Endothelial cell of umbilical vein (primary cell): ENCODE measurements at regions not wholly inside any gene's neighbourhood (a gene's known extent, or its start where the extent isn't known, plus 50 kb on each side); places are given as distances from the start of the nearest gene placed in this dataset.

ENCODE experiments used
- BruUV-seq: library from RNA; stranded (reverse); fragments of 400-500 nt; replicated peaks from 2 replicates; lab custom pipeline; 2021; lab: Mats Ljungman, UMichigan
- CTCF ChIA-PET: fragments of 300-600, 350-600 bp; sonication (Branson Sonifier 250); formaldehyde crosslinking; loops from one replicate; lab custom pipeline; 2021; ENCODE audit warnings: antibody characterized with exemption, inconsistent platforms; lab: Charles Lee
- POLR2A ChIA-PET: fragments of 300-600, 350-600 bp; sonication (Branson Sonifier 250); formaldehyde crosslinking; loops from one replicate; lab custom pipeline; 2021; ENCODE audit warnings: antibody characterized with exemption, inconsistent platforms; lab: Charles Lee
- DNase-seq: peaks from one replicate; pipeline ENCODE4 v3.0.0-alpha.2; 2011; ENCODE audit warnings: low read depth, low spot score
- FAIRE-seq: peaks from 2 replicates; lab custom pipeline; 2011; peaks lifted over from hg19 to GRCh38; lab: Jason Lieb, UNC
- H2AFZ ChIP-seq: 2 replicates; pipeline ENCODE4 v1.6.0; 2012; ENCODE audit warnings: low read depth, low read length, control low read depth, inconsistent platforms
- H3K27ac ChIP-seq: 2 replicates; pipeline ENCODE4 v1.5.1; 2011; ENCODE audit warnings: low read depth, mild to moderate bottlenecking, control low read depth, low read length, moderate library complexity; ENCODE audit not compliant: insufficient read depth
- H3K27me3 ChIP-seq, 2 experiments: 2 replicates each; pipeline versions ENCODE4 v1.6.0 to v1.6.1; 2011; ENCODE audit warnings: low read length in 2 of 2, mixed read lengths in 1 of 2; ENCODE audit not compliant: control insufficient read depth in 2 of 2, insufficient read depth in 2 of 2
- H3K36me3 ChIP-seq, 2 experiments: 2 replicates in 1 of 2; 3 replicates in 1 of 2; pipeline ENCODE4 v1.5.1; 2011; ENCODE audit warnings: low read length in 2 of 2, mild to moderate bottlenecking in 1 of 2, moderate library complexity in 1 of 2; ENCODE audit not compliant: control insufficient read depth in 2 of 2, insufficient read depth in 2 of 2; ENCODE audit errors: extremely low read depth in 1 of 2
- H3K4me1 ChIP-seq: 3 replicates; pipeline ENCODE4 v1.5.1; 2011; ENCODE audit warnings: mild to moderate bottlenecking, low read length; ENCODE audit not compliant: control insufficient read depth, insufficient read depth; ENCODE audit errors: extremely low read depth
- H3K4me2 ChIP-seq: 2 replicates; pipeline ENCODE4 v1.6.1; 2011; ENCODE audit warnings: low read length, control low read depth, mixed read lengths; ENCODE audit not compliant: insufficient read depth
- H3K4me3 ChIP-seq, 3 experiments: fragments of 200-600 bp in 1 of 3; sonication (generic), shearing (Covaris generic) in 1 of 3; replicated peaks in 1 of 3; 2 replicates each; pipeline ENCODE4 v1.5.1; 2011 to 2016; ENCODE audit warnings: control low read depth in 3 of 3, low read length in 3 of 3, mild to moderate bottlenecking in 2 of 3, inconsistent platforms in 1 of 3, low read depth in 1 of 3, moderate library complexity in 1 of 3; ENCODE audit not compliant: insufficient read depth in 1 of 3
- H3K79me2 ChIP-seq: 2 replicates; pipeline ENCODE4 v1.6.0; 2012; ENCODE audit warnings: low read length, inconsistent platforms; ENCODE audit not compliant: control insufficient read depth, insufficient read depth
- H3K9ac ChIP-seq: replicated peaks from 2 replicates; pipeline ENCODE3; 2011; ENCODE audit warnings: low read length, control low read depth; ENCODE audit not compliant: insufficient read depth; ENCODE audit errors: extremely low read depth
- H3K9me1 ChIP-seq: replicated peaks from 3 replicates; pipeline ENCODE4 v1.6.0; 2011; ENCODE audit warnings: mild to moderate bottlenecking, low read length; ENCODE audit not compliant: control insufficient read depth, insufficient read depth; ENCODE audit errors: extremely low read depth
- H3K9me3 ChIP-seq: replicated peaks from 2 replicates; pipeline ENCODE4 v1.5.1; 2012; ENCODE audit warnings: low read length, inconsistent platforms; ENCODE audit not compliant: control insufficient read depth, insufficient read depth
- H4K20me1 ChIP-seq: replicated peaks from 2 replicates; pipeline ENCODE3; 2011; ENCODE audit warnings: mild to moderate bottlenecking, low read length; ENCODE audit not compliant: control insufficient read depth, insufficient read depth; ENCODE audit errors: extremely low read depth
- CTCF ChIP-seq, 2 donors: IDR thresholded peaks; 1 replicate in 1 of 2; 2 replicates in 1 of 2; pipeline ENCODE4 v1.5.1; 2011; ENCODE audit warnings: low read length in 2 of 2, mild to moderate bottlenecking in 2 of 2, moderate library complexity in 2 of 2, control low read depth in 1 of 2, inconsistent platforms in 1 of 2, low read depth in 1 of 2; ENCODE audit not compliant: insufficient read depth in 1 of 2; ENCODE audit errors: extremely low read depth in 1 of 2
- EZH2 ChIP-seq: IDR thresholded peaks from 2 replicates; pipeline ENCODE4 v1.6.1; 2012; ENCODE audit warnings: borderline replicate concordance, low read depth, mild to moderate bottlenecking, moderate library complexity, low read length, inconsistent platforms; ENCODE audit not compliant: severe bottlenecking
- FOS ChIP-seq: IDR thresholded peaks from 2 replicates; pipeline ENCODE4 v1.6.1; 2011; ENCODE audit warnings: mild to moderate bottlenecking, low read length, moderate library complexity, borderline replicate concordance; ENCODE audit not compliant: insufficient read depth
- GATA2 ChIP-seq: IDR thresholded peaks from 2 replicates; pipeline ENCODE4 v1.7.0; 2011; ENCODE audit warnings: low read depth, mild to moderate bottlenecking, moderate library complexity, mixed read lengths, low read length; ENCODE audit not compliant: insufficient read length, insufficient read depth
- JUN ChIP-seq: IDR thresholded peaks from 2 replicates; pipeline ENCODE4 v1.6.1; 2011; ENCODE audit warnings: borderline replicate concordance, low read depth; ENCODE audit not compliant: insufficient read length, insufficient read depth
- MAX ChIP-seq: IDR thresholded peaks from 2 replicates; pipeline ENCODE4 v1.6.1; 2011; ENCODE audit not compliant: insufficient read depth, insufficient read length
- MYC ChIP-seq: IDR thresholded peaks from one replicate; pipeline ENCODE4 v1.6.1; 2011; ENCODE audit warnings: mild to moderate bottlenecking, low read depth, low read length
- POLR2A ChIP-seq: IDR thresholded peaks from 2 replicates; pipeline ENCODE4 v1.6.1; 2012; ENCODE audit warnings: low read depth, mild to moderate bottlenecking, control low read depth, low read length
- POLR2AphosphoS5 ChIP-seq: IDR thresholded peaks from 2 replicates; pipeline ENCODE4 v1.6.1; 2012; ENCODE audit warnings: low read depth, mild to moderate bottlenecking, control low read depth, low read length, moderate library complexity; ENCODE audit not compliant: insufficient read depth
- dilution Hi-C: fragments of 300-500 bp; cut with MboI; formaldehyde crosslinking; loops from one replicate; pipeline ENCODE4 v1.15.0; 2019; ENCODE audit warnings: low sequenced_read_pairs; ENCODE audit not compliant: extremely low pct_ligation_motif_present
- intact Hi-C: fragments of 100-400 bp; cut with micrococcal nuclease; formaldehyde crosslinking; loops from one replicate; pipeline ENCODE4 v1.10.0; 2022

GRCh38 chr4:22595684-22596083 is 79.8 kb upstream of the ADGRA3 start:
- no peaks in the 10 kb centered on the region for H3K4me1 ChIP-seq
- BruUV-seq, result no TSS peak
- no peak overlapping the region for H3K4me3 ChIP-seq
- no peaks in the 10 kb centered on the region for H3K9me3 ChIP-seq
- H3K36me3 ChIP-seq, result no peaks in the 10 kb centered on the region
- no peak overlapping the region for H3K9ac ChIP-seq
- DNase-seq (no peak), FAIRE-seq (no peak)
- no peaks in the 10 kb centered on the region for H3K79me2 ChIP-seq
- H3K9me1 ChIP-seq, result no peaks in the 10 kb centered on the region
- dilution Hi-C loops (no loop called here), intact Hi-C loops (no loop called here)
- TF ChIP-seq POLR2A, result no peak
- no peak overlapping the region for H3K27ac ChIP-seq
- H4K20me1 ChIP-seq, result no peaks in the 10 kb centered on the region
- no peaks in the 10 kb centered on the region for H3K27me3 ChIP-seq
- ChIA-PET CTCF (no interaction called here), POLR2A (no interaction called here)
- no peak overlapping the region for H3K4me2 ChIP-seq
- H2AFZ ChIP-seq, result no peak overlapping the region

GRCh38 chr4:22596409-22596808 is 80.5 kb upstream of the ADGRA3 start:
- FAIRE-seq, result no peak

More at GRCh38 chr4:22596409-22596808, 80.5 kb upstream of the ADGRA3 start:
- no peak for TF ChIP-seq EZH2
- TF ChIP-seq MAX, result no peak
- no peak for TF ChIP-seq POLR2A
- no peak for TF ChIP-seq JUN
- no peak for TF ChIP-seq GATA2
- TF ChIP-seq CTCF (IDR thresholded peaks at IDR 0.05; ENCODE audit: extremely low read depth in 1 of 2, insufficient read depth in 1 of 2, low read depth in 1 of 2, low read length in 2 of 2), result no peak
- no peak for TF ChIP-seq POLR2AphosphoS5
- no peak for TF ChIP-seq FOS
- TF ChIP-seq MYC, result no peak
- no peak overlapping the region for H3K9ac ChIP-seq
- H3K4me1 ChIP-seq, result no peaks in the 10 kb centered on the region
- H3K79me2 ChIP-seq, result no peaks in the 10 kb centered on the region
- BruUV-seq, result no TSS peak
- POLR2A ChIA-PET, result no interaction called here
- H3K27me3 ChIP-seq, result no peaks in the 10 kb centered on the region
- no peak overlapping the region for H3K4me3 ChIP-seq
- no peaks in the 10 kb centered on the region for H3K9me3 ChIP-seq
- intact Hi-C loops, result no loop called here
- H3K27ac ChIP-seq, result no peak overlapping the region
- H3K9me1 ChIP-seq, result no peaks in the 10 kb centered on the region
- no peaks in the 10 kb centered on the region for H3K36me3 ChIP-seq
- no peak overlapping the region for H3K4me2 ChIP-seq
- no peak for DNase-seq
- dilution Hi-C loops, result no loop called here
- H4K20me1 ChIP-seq, result no peaks in the 10 kb centered on the region
- CTCF ChIA-PET, result no interaction called here
- H2AFZ ChIP-seq, result no peak overlapping the region
